HG03135 (cell line): ENCODE measurements at regions not wholly inside any gene's neighbourhood (a gene's known extent, or its start where the extent isn't known, plus 50 kb on each side); places are given as distances from the start of the nearest gene placed in this dataset.
"Not testable (repeated sequence)": the region's sequence is repeated elsewhere in the genome, so short reads cannot be mapped to it uniquely, and the experiment has no call there.

ENCODE experiments used
- ATAC-seq: cut with Tn5 transposase; IDR thresholded peaks from one replicate; pipeline ENCODE4 v1.9.1; 2021; ENCODE audit warnings: mild to moderate bottlenecking, moderate library complexity; ENCODE audit not compliant: unreplicated experiment

DNA sequence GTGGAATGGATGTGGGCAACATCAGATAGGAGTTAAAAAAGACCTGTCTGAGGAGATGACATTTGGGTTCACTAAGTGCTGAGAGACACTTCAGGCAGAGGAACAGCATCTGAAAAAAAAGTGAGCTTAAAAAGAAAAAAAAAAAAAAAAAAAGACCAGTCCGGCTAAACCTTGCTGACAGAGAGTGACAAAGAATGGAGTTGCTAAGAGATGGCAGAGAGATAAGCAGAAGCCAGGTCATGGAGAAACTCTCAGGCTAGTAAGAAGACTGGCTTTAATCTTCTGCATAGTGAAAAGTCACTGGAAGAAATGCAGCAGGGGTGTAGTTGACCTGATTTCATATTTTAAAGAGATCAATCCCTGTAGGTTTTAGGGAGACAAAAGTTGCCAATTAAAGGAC is 711.1 kb upstream of the SEMA3D start:
- ATAC-seq: no peak

DNA sequence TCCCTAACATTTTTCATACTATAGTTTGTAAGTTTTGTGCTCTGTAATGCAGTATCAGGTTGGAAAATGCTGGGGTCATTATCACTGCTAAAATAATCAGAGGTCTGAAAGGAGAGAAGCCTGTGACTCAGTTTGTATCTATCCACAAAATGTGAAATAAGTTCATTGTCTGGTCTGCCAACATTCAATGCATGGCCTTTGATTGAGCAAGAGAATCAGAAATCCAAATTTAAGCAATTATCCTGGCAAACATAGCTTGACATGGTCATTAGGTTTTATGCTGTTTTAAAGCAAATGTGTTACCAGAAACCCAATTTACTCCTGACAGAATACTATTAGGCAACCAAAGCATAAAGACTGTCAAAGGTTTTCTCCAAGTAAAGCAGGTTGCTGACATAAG is 709.7 kb upstream of the SEMA3D start:
- ATAC-seq: no peak

GRCh38 chr7:85895835-85896234 is 709.0 kb upstream of the SEMA3D start:
- no peak for ATAC-seq

DNA sequence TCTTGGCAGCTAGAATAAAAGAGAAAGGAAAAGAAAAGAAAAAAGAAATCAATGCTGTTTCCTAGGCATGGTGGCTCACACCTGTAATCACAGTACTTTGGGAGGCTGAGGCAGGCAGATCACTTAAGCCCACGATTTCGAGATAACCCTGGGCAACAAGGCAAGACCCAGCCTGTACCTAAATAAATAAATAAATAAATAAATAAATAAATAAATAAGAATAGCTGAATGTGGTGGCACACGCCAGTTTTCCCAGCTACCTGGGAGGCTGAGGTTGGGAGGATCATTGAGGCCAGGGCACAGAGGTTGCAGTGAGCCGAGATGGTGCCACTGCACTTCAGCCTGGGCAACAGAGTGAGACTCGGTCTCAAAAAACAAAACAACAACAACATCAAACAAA is 705.0 kb upstream of the SEMA3D start:
- not testable (repeated sequence) for ATAC-seq

GRCh38 chr7:85890244-85890811 is 703.5 kb upstream of the SEMA3D start:
- no peak for ATAC-seq

DNA sequence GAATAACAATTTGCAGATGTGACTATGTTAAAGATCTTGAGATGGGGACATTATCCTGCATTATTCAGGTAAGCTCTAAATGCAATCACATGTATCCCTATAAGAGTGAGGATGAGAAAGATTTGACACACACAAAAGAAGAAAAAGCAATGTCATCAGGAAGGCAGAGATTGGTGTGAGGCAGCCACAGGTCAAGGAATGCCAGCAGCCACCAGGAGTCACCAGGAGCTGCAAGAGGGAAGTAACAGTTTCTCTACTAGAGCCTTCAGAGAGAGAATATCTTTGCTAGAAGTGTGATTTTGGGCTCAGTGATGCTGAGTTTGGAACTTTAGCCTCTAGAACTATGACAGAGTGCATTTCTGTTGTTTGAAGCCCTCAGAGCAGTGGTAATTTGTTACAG is 700.3 kb upstream of the SEMA3D start:
- no peak for ATAC-seq

DNA sequence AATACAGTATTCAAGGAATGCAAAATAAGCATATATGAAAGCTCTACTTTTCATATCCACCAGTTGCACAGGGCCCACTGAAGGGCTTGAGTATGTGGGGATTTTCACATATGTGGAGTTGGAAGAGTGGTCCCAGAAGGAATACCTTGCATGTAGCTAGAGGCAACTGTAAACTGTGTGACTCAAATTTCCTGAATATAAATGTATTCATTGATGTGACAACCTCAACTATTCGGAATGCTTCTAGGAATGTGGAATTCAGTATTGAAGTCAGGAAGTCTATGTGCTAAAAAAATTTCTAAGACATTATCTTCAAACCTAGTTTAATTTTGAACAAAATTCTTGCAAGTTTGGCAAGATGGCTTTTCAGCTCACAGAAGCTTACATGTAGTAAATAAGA is 695.5 kb upstream of the SEMA3D start:
- ATAC-seq: no peak

GRCh38 chr7:85875398-85875797 is 688.5 kb upstream of the SEMA3D start:
- ATAC-seq: no peak

DNA sequence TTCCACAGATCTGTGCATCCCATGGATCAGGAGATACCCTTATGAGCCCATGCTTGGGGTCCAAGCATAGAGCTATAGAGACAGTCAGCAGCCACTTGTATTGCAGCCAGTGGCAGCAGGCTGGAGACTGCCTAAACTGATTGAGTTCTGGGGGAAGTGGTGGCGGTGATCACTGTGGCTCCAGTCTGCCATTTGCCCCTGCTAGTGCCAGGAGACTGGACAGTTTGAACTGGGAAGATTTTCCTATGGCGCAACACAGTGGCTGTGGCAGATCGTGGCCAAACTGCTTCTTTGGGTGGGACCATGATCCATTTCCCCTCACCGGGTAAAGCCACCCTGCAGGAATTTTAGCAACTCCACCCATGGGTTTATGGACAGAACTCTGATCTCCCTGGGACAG is 679.7 kb upstream of the SEMA3D start:
- no peak for ATAC-seq

GRCh38 chr7:85851571-85852193 is 664.8 kb upstream of the SEMA3D start:
- no peak for ATAC-seq

GRCh38 chr7:85850381-85850780 is 663.5 kb upstream of the SEMA3D start:
- no peak for ATAC-seq

DNA sequence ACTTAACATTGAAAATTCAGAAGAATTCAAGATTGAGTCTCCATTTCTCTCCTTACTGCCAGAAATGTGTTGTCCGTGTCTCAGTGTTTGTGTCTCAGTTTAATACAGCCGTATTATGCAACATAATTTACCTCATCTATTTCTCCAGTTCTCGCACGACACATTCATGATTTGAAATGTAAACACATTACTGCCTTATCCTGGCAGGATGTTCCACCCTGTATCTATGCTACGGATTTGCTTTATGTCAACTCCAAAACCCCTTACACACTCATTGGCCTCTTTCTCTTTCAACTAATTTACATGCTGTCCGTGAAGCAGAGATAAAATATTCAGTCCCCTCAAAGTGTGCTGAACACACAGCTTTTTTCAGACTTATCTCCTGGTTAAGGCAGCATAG is 653.7 kb upstream of the SEMA3D start:
- ATAC-seq: no peak

DNA sequence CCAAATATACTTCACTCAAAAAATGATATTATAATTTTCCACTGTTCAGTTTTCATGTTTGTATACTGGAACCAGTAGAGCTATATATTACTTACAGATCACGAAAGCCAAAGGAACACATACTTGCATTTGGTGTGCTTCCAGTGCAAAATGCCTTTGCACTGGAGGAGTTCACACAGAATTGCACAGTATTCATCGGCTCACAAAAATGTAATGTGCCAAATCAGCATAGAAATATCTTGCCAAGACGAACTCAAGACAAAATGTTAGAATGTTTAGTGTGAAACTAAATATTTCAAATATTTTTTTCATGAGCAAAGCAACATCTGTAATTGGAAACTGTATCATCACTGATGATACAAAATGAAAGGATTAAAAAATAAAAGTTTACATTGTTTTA is 646.2 kb upstream of the SEMA3D start:
- no peak for ATAC-seq

DNA sequence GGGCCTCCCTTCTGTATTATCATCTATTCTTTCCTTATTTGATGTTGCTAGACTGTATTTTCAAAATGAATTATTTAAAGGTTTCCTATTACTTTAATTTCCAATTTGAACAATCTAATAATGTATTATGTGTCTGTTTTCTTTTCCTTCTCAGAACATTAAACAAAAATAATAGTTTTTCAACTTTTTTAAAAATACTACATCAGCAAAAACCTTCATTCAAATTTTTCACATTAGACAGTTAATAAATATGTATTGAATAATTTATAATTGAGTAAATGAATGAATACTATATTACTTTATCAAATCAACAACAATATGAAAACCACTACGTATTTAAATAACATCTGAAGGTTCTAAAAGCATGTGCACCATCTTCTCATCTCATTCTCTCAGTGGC is 644.1 kb upstream of the SEMA3D start:
- no peak for ATAC-seq

- no peak for ATAC-seq
Measured at GRCh38 chr7:85829817-85830432, 643.1 kb upstream of the SEMA3D start.

GRCh38 chr7:85829176-85829575 is 642.3 kb upstream of the SEMA3D start:
- ATAC-seq: no peak

- no peak for ATAC-seq
Measured at GRCh38 chr7:85828614-85829013, 641.8 kb upstream of the SEMA3D start.

DNA sequence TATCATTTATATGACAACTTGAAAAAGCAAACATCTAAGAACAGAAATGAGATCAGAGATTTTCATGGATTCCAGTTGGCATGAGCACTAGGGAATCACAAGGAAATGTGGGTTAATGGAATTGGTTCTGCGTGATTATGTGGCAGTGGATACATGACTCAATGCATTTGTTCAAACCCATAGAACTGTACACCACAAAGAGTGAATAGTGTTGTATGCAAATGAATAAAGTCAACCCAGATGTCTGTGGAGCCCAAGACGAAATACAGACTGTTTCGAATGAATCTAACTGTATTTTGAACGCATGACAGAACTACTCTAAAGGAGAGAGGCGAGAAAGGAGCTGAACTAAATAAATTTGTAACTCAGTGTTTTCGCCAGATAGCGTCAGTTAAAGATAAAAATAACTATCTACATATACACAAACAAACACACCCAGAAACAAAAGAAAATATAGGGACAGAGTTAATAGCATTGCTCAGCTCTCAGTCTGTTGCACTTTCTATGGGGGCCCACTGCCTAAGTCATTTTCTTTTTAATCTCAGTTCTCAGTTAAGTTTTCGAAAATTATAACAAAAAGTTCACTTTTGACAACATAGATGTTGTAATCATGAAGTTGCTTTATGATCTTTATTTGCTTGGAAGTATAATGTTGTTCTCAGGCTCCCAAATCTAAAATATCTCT is 636.7 kb upstream of the SEMA3D start:
- ATAC-seq: no peak

DNA sequence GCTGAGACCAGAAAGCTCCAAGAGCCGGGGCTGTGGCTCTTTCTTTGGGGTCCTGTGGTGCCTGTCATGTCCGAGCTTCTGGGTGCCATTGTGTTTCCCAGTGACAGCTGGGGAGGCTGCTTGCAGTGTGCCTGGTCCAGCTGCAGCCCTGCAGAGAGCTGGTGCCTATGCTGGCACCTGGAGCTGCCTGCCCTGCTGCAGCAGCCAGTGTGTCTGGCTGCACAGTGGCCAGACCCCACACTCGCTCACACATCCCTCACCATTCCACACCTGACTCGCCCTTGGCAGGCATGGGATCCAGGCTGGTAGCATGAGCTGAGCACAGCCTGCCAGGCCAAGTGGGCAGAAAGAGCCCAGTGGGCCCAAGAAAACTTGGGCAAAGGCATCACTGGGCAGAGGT is 635.1 kb upstream of the SEMA3D start:
- no peak for ATAC-seq

DNA sequence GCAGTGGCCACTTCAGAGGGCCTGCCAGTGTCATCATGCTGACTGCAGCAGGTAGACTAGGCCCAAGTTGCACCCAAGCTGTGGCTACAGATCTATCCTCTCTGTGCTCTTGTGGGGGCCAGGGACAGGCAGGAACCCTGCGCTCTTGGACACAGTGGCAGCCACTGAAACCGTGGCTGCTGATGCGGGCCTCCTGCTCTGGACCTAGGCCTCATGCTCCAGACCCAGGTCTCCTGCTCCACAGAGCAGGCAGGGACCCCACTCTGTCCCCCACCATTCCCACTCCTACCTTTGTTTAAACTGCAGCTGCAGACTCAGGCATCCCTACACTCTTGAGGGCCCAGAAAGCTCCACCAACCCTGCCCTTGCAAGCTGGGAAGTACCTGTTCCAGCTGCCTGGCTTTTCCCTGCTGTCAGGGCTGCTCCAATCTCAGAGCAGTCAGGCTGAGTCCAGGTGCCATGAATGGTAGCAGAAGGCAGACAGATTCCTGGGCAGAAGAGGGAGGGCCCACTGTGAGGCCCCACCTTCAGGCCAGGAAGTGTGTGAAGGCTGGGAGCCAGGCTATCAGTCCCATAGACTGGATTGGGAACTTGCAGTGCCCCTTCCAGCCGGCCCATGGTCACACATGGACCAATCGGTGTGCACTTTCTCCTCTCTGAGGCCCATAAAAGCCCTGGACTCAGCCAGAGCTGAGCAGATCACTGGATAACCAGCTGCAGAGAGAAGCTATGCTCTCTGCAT is 634.0 kb upstream of the SEMA3D start:
- no peak for ATAC-seq

- no peak for ATAC-seq
Measured at GRCh38 chr7:85815526-85815925, 628.7 kb upstream of the SEMA3D start.
